ENCODE measurements at regions not wholly inside any gene's neighbourhood (a gene's known extent, or its start where the extent isn't known, plus 50 kb on each side); places are given as distances from the start of the nearest gene placed in this dataset.
"Not testable (repeated sequence)": the region's sequence is repeated elsewhere in the genome, so short reads cannot be mapped to it uniquely, and the experiment has no call there.

DNA sequence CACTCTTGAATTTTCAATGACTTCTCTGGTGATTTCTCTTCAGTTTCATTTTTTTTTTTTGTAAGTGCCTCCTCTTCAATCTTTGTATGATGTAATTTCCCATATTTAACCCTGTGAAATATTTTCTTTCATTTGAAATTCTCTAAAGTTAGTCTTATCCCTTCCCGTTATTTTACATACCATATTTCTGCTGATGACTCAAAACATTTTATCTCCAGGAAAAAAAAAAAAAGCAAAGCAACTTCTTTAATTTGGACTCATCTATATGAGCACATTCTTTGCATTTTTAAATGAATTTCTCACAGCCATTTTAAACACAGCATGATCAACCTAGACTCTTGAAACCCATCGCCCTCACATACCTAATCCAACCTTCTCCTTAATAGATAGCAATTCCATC is 1831.4 kb downstream of the ARAP2 start:
- H3K36me3 ChIP-seq (ENCODE audit: control insufficient read depth, insufficient read depth, low read length) = no peaks in the 10 kb centered on the region
- H3K4me3 ChIP-seq (ENCODE audit: low read depth, low read length) = no peak overlapping the region
- no peaks in the 10 kb centered on the region for H3K4me1 ChIP-seq (ENCODE audit: control insufficient read depth, insufficient read depth, low read length)
- H3K9me3 ChIP-seq (ENCODE audit: control insufficient read depth, insufficient read depth, low read depth, low read length) = 0 out of 2 replicates have a peak, but pooled peaks cover 3% of the 10 kb centered on the region
- no peak overlapping the region for H3K9ac ChIP-seq (ENCODE audit: low read length)
- H3K27me3 ChIP-seq (ENCODE audit: control insufficient read depth, insufficient read depth, low read length) = no peaks in the 10 kb centered on the region
- H3K27ac ChIP-seq (ENCODE audit: low read depth, low read length) = no peak overlapping the region

DNA sequence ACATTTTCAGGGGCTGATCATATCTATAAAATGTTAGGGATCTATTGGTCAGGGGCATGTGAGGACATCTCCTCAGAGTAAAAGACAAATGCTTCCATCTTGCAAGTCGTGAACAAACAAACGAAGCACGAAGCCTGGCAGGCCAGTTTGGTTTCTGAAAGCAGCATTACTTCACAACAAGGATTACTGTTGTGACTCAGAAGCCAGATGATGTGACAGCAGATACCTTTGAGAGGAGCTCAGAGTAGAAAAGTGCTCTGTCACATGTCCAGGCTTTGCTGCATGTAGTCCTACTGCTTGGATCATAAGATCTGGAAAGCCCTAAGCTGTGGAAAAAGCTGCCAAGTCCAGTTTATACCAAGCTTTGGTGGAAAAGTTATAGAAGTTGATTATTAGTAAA is 1827.2 kb downstream of the ARAP2 start:
- Histone ChIP-seq H3K9me3 (ENCODE audit: control insufficient read depth, insufficient read depth, low read depth, low read length) (no peaks in the 10 kb centered on the region), H3K9ac (ENCODE audit: low read length) (no peak overlapping the region), H3K4me3 (ENCODE audit: low read depth, low read length) (no peak overlapping the region), H3K4me1 (ENCODE audit: control insufficient read depth, insufficient read depth, low read length) (no peaks in the 10 kb centered on the region), H3K36me3 (ENCODE audit: control insufficient read depth, insufficient read depth, low read length) (no peaks in the 10 kb centered on the region), H3K27me3 (ENCODE audit: control insufficient read depth, insufficient read depth, low read length) (no peaks in the 10 kb centered on the region), H3K27ac (ENCODE audit: low read depth, low read length) (no peak overlapping the region)

DNA sequence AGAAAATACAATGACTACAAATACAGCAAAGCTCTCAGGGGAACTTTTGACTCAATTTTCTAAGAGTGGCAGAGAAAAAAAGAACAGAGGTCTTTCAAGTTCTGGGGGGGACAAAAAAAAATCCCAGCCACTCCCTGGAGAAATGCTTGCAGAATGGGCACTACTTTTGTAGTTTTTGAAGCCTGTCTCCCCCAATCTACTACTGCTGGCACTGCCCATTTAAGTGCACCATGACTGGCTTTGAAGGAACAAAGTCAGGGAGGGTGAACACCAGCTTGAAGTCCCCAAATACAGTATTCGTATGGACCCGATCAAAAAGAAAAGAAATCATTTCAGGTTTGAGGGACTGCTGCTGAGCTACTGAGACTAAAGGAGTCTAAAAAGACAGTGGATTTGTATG is 1824.4 kb downstream of the ARAP2 start:
- Histone ChIP-seq H3K9ac (ENCODE audit: low read length) (no peak overlapping the region), H3K27me3 (ENCODE audit: control insufficient read depth, insufficient read depth, low read length) (no peaks in the 10 kb centered on the region), H3K4me3 (ENCODE audit: low read depth, low read length) (no peak overlapping the region), H3K9me3 (ENCODE audit: control insufficient read depth, insufficient read depth, low read depth, low read length) (no peaks in the 10 kb centered on the region), H3K27ac (ENCODE audit: low read depth, low read length) (no peak overlapping the region), H3K4me1 (ENCODE audit: control insufficient read depth, insufficient read depth, low read length) (no peaks in the 10 kb centered on the region), H3K36me3 (ENCODE audit: control insufficient read depth, insufficient read depth, low read length) (no peaks in the 10 kb centered on the region)

DNA sequence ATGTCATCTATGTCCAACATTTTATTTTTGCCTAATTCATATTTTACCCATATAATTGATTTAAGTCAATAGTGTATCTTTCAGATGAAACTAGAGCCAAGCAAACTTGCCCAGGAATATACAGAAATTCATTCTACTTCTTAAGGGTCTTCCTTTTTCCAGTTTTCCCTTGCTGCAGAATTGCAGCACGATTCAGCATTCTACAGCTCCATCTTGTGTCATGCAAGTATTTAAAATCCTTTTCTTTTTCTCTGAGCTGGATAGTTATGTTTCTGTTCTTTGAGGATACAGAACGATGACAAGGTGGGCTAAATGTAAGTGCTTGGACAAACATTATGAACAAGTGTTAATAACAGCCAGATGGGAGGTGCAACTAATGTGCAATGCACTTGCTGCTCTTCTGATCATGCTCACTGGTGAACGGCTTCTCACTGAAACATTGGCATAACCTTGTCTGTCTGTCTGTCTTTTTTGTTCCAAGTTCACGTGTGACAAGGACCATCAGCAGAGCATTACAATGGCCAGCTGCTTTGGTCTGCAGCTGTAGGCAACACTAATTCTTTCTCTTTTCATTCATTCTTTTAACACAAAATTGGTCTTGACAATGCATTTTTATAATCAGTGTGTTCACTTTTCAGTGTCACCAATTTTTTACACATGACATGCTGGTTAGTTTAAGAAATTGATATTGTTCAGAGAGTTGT is 1821.7 kb downstream of the ARAP2 start:
- Histone ChIP-seq H3K4me3 (ENCODE audit: low read depth, low read length) (no peak overlapping the region), H3K27ac (ENCODE audit: low read depth, low read length) (no peak overlapping the region), H3K27me3 (ENCODE audit: control insufficient read depth, insufficient read depth, low read length) (no peaks in the 10 kb centered on the region), H3K9me3 (ENCODE audit: control insufficient read depth, insufficient read depth, low read depth, low read length) (no peaks in the 10 kb centered on the region), H3K9ac (ENCODE audit: low read length) (no peak overlapping the region), H3K36me3 (ENCODE audit: control insufficient read depth, insufficient read depth, low read length) (no peaks in the 10 kb centered on the region), H3K4me1 (ENCODE audit: control insufficient read depth, insufficient read depth, low read length) (no peaks in the 10 kb centered on the region)

DNA sequence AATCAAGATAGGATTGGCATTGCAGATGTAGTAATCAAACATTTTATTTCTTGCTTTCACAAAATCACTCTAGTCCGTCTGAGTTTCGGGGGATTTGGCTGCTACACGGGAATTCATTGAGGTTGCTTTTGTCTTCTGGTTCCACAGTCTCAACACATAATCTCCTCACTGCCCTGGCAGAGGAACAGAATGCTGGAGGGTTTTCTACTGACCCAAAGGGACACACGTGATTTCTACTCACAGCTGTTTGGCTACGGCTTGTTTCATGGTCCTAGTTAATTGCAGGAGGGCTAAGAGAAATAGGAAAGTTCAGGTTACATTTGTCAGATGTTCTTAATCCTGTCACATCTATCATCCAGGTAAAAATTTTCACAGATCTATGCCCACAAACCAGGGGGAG is 1811.6 kb downstream of the ARAP2 start:
- Histone ChIP-seq H3K36me3 (ENCODE audit: control insufficient read depth, insufficient read depth, low read length) (no peaks in the 10 kb centered on the region), H3K9ac (ENCODE audit: low read length) (no peak overlapping the region), H3K27ac (ENCODE audit: low read depth, low read length) (no peak overlapping the region), H3K27me3 (ENCODE audit: control insufficient read depth, insufficient read depth, low read length) (no peaks in the 10 kb centered on the region), H3K4me1 (ENCODE audit: control insufficient read depth, insufficient read depth, low read length) (no peaks in the 10 kb centered on the region), H3K9me3 (ENCODE audit: control insufficient read depth, insufficient read depth, low read depth, low read length) (no peaks in the 10 kb centered on the region), H3K4me3 (ENCODE audit: low read depth, low read length) (no peak overlapping the region)

DNA sequence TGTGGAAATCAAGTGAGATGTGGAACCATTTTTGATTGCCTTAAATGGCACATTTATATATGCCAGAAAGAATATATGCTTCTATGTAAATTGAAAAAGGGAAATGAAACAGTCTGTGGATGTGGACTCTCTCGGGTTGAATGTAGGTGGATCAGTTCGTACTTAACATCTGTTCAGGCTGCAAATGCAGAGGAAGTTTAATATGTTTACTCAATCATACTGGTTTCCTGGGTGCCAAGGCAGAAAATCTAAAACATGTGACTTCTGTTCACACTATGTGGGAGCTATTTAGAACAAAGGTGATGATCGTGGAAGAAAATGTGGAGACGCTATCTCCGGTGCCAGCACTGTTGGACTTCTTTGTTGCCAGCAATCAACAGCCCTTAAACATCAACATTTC is 1809.9 kb downstream of the ARAP2 start:
- H3K4me1 ChIP-seq (ENCODE audit: control insufficient read depth, insufficient read depth, low read length); H3K9me3 ChIP-seq (ENCODE audit: control insufficient read depth, insufficient read depth, low read depth, low read length); H3K9ac ChIP-seq (ENCODE audit: low read length); H3K27me3 ChIP-seq (ENCODE audit: control insufficient read depth, insufficient read depth, low read length); H3K4me3 ChIP-seq (ENCODE audit: low read depth, low read length); H3K36me3 ChIP-seq (ENCODE audit: control insufficient read depth, insufficient read depth, low read length); H3K27ac ChIP-seq (ENCODE audit: low read depth, low read length): not testable (repeated sequence)

DNA sequence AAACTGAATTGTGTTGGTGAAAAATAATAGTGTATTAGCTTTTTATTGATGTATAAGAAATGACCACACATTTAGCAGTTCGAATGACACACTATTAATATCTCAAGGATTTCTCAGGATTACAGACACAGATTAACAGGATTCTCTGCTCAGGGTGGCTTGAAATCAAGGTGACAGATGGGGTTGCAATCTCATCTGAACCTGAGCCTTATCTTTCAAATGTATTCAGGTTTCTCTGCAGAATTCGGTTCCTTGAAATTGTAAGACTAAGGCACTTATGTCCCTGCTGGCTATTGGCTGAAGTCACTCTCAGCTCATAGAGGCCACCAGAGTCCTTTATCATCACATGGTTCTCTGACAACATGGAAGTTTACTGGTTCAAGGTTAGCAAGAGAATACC is 1780.1 kb downstream of the ARAP2 start:
- H3K36me3 ChIP-seq (ENCODE audit: control insufficient read depth, insufficient read depth, low read length) = no peaks in the 10 kb centered on the region
- no peaks in the 10 kb centered on the region for H3K27me3 ChIP-seq (ENCODE audit: control insufficient read depth, insufficient read depth, low read length)
- H3K4me1 ChIP-seq (ENCODE audit: control insufficient read depth, insufficient read depth, low read length) = no peaks in the 10 kb centered on the region
- H3K27ac ChIP-seq (ENCODE audit: low read depth, low read length) = no peak overlapping the region
- no peak overlapping the region for H3K9ac ChIP-seq (ENCODE audit: low read length)
- no peaks in the 10 kb centered on the region for H3K9me3 ChIP-seq (ENCODE audit: control insufficient read depth, insufficient read depth, low read depth, low read length)
- no peak overlapping the region for H3K4me3 ChIP-seq (ENCODE audit: low read depth, low read length)

DNA sequence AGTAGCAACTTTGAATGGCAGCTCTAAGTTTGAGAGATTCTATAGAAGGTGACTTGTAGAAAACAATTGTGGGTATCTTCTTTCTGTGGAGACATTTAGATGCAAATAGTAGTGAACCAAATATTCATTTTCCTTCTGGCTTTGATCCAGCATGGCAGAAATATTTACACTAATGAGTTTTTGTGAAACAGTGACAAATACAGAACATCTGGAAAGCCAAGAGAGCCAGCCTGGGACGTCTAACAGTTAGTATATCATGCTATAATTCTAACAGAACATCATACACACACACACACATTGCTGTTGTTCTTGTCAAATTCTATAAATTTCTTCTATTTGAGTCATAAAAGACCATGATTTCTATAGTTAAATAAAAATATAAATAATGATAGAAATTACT is 1777.9 kb downstream of the ARAP2 start:
- H3K4me3 ChIP-seq (ENCODE audit: low read depth, low read length) = no peak overlapping the region
- H3K9me3 ChIP-seq (ENCODE audit: control insufficient read depth, insufficient read depth, low read depth, low read length) = no peaks in the 10 kb centered on the region
- no peaks in the 10 kb centered on the region for H3K36me3 ChIP-seq (ENCODE audit: control insufficient read depth, insufficient read depth, low read length)
- H3K27me3 ChIP-seq (ENCODE audit: control insufficient read depth, insufficient read depth, low read length) = no peaks in the 10 kb centered on the region
- H3K9ac ChIP-seq (ENCODE audit: low read length) = no peak overlapping the region
- H3K4me1 ChIP-seq (ENCODE audit: control insufficient read depth, insufficient read depth, low read length) = no peaks in the 10 kb centered on the region
- no peak overlapping the region for H3K27ac ChIP-seq (ENCODE audit: low read depth, low read length)

DNA sequence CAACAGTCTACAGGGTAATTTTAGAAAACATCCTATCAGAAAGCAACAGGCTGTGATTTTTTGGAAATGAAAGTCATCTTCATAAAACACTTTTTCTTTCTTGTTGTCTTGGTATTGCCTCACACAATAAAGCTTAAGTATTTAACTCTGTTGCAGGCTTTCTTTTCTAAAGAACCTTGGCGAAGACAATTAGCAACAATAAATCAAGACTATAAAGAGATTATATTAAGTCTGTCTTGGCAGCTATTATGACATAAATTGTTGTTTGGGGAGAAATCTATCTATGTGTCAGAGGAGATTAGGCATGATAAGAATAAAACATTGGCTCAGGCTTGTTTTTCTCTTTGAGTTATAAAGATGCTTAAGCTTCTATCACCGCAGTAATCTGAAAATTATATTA is 1774.8 kb downstream of the ARAP2 start:
- Histone ChIP-seq H3K27ac (ENCODE audit: low read depth, low read length) (no peak overlapping the region), H3K4me3 (ENCODE audit: low read depth, low read length) (no peak overlapping the region), H3K36me3 (ENCODE audit: control insufficient read depth, insufficient read depth, low read length) (no peaks in the 10 kb centered on the region), H3K9me3 (ENCODE audit: control insufficient read depth, insufficient read depth, low read depth, low read length) (no peaks in the 10 kb centered on the region), H3K27me3 (ENCODE audit: control insufficient read depth, insufficient read depth, low read length) (no peaks in the 10 kb centered on the region), H3K4me1 (ENCODE audit: control insufficient read depth, insufficient read depth, low read length) (no peaks in the 10 kb centered on the region), H3K9ac (ENCODE audit: low read length) (no peak overlapping the region)

DNA sequence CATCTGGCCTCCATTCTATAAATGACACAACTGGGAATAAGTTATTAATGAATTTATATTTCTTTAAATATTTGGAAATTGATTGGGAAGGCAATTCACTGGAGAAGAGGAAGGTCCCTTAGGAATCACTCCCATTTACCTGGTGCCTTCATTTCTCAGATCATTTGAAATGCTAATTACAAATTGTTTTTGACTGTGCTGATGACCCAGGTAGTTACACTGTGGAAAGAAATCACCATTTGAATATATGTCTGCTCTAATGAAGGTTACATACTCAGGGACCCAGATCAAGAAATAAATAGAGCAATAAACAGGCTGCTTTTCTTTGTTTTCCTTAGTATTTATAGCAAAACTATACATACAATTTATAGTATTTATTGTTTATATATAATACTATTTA is 1759.1 kb downstream of the ARAP2 start:
- Histone ChIP-seq H3K36me3 (ENCODE audit: control insufficient read depth, insufficient read depth, low read length) (no peaks in the 10 kb centered on the region), H3K27ac (ENCODE audit: low read depth, low read length) (no peak overlapping the region), H3K4me3 (ENCODE audit: low read depth, low read length) (no peak overlapping the region), H3K9me3 (ENCODE audit: control insufficient read depth, insufficient read depth, low read depth, low read length) (no peaks in the 10 kb centered on the region), H3K27me3 (ENCODE audit: control insufficient read depth, insufficient read depth, low read length) (no peaks in the 10 kb centered on the region), H3K4me1 (ENCODE audit: control insufficient read depth, insufficient read depth, low read length) (0 out of 2 replicates have a peak, but pooled peaks cover 4% of the 10 kb centered on the region), H3K9ac (ENCODE audit: low read length) (no peak overlapping the region)

DNA sequence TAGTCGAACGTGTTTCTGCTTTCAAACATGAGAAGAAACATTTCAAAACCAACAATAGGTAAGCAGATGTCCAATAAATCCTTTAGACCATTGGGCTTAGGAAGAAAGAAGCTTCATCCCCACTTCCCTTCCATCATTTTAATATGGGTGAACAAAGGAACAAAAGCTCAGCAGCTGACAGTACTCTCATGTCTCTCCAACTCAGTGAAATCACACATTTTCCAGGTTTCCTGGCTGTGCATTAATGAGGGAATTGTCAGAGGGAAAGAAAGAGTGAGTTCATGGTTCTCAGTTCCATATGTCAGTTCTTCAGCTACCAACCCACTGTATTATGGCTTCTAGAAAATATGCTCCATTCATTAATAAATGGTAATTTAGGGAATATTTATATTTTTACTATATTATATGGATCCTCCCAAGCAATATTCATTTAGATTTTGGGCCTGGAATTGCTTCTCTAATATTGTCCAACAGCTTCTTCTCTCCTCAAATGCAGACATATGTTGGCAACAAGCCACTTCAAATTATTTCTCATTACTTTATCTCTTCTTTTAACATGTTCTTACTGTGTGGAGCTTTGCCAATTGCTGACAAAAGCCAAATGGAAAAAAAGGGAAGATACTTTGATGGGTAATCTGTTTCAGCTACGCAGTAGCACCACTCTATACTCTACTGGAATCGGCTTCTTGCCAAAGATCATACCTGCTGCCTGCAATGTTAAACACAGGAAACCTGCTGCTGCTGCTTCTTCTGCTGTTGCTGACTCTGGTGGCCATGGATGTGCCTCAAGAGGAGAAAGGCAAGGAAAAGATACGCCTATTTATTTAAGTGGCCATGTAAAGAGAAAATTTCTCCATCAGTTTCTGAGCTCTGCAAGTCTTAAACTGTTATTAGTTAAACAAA is 1757.6 kb downstream of the ARAP2 start:
- no peaks in the 10 kb centered on the region for H3K9me3 ChIP-seq (ENCODE audit: control insufficient read depth, insufficient read depth, low read depth, low read length)

More for the DNA sequence above, 1757.6 kb downstream of the ARAP2 start:
- Histone ChIP-seq H3K27me3 (ENCODE audit: control insufficient read depth, insufficient read depth, low read length) (no peaks in the 10 kb centered on the region), H3K4me3 (ENCODE audit: low read depth, low read length) (no peak overlapping the region), H3K9ac (ENCODE audit: low read length) (no peak overlapping the region), H3K27ac (ENCODE audit: low read depth, low read length) (no peak overlapping the region), H3K36me3 (ENCODE audit: control insufficient read depth, insufficient read depth, low read length) (no peaks in the 10 kb centered on the region), H3K4me1 (ENCODE audit: control insufficient read depth, insufficient read depth, low read length) (0 out of 2 replicates have a peak, but pooled peaks cover 4% of the 10 kb centered on the region)
